ENCODE measurements at regions not wholly inside any gene's neighbourhood (a gene's known extent, or its start where the extent isn't known, plus 50 kb on each side); places are given as distances from the start of the nearest gene placed in this dataset.

GRCh38 chr10:108612485-108612884, 1310.8 kb downstream of the XPNPEP1 start:
- no peak overlapping the region for H4K91ac ChIP-seq (ENCODE audit: insufficient read depth, low read depth, low read length)
- H3K4ac ChIP-seq (ENCODE audit: low read depth, low read length): no peak overlapping the region
- ATAC-seq (ENCODE audit: low read depth) (no peak), DNase-seq (no peak)
- no peak overlapping the region for H3K9ac ChIP-seq (ENCODE audit: low read depth, low read length)
- no peak overlapping the region for H2BK15ac ChIP-seq (ENCODE audit: low read depth, low read length)
- H4K20me1 ChIP-seq (ENCODE audit: insufficient read depth, low read length): no peaks in the 10 kb centered on the region
- no TSS peak for BruUV-seq (replicated peaks)
- in situ Hi-C loops (cut with MboI; ENCODE audit: low sequenced_read_pairs): no loop called here
- no peak overlapping the region for H2BK20ac ChIP-seq (ENCODE audit: low read depth, low read length)
- H3K18ac ChIP-seq (ENCODE audit: low read depth, low read length): no peak overlapping the region
- TF ChIP-seq CTCF (conservative IDR thresholded peaks at IDR 0.05; ENCODE audit: low read depth, low read length): no peak
- TF ChIP-seq MXI1 (IDR thresholded peaks at IDR 0.05; ENCODE audit: borderline replicate concordance, low read depth, low read length): no peak
- no peak for TF ChIP-seq POLR2A (IDR thresholded peaks at IDR 0.05; ENCODE audit: low read depth, low read length)
- no peak for TF ChIP-seq RFX5 (IDR thresholded peaks at IDR 0.05; ENCODE audit: low read depth, low read length)
- TF ChIP-seq CEBPB (IDR thresholded peaks at IDR 0.05; ENCODE audit: low read depth, low read length): no peak
- TF ChIP-seq MAZ (IDR thresholded peaks at IDR 0.05; ENCODE audit: borderline replicate concordance, low read depth, low read length): no peak
- TF ChIP-seq MAFK (IDR thresholded peaks at IDR 0.05; ENCODE audit: low read depth, low read length): no peak
- TF ChIP-seq NFE2L2 (IDR thresholded peaks at IDR 0.05; ENCODE audit: low read depth, low read length): no peak
- TF ChIP-seq USF2 (IDR thresholded peaks at IDR 0.05; ENCODE audit: low read depth, low read length): no peak
- no peak for TF ChIP-seq SMC3 (IDR thresholded peaks at IDR 0.05; ENCODE audit: low read depth, low read length)
- H4K5ac ChIP-seq (ENCODE audit: low read depth, low read length): no peak overlapping the region
- no CpG with 5 or more reads among the region's 3 CpGs for WGBS, 2 experiments (ENCODE audit: extremely low coverage in 2 of 2, insufficient read length in 1 of 2)
- no peaks in the 10 kb centered on the region for H3K9me3 ChIP-seq (ENCODE audit: control insufficient read depth, insufficient read depth, low read length)
- H4K8ac ChIP-seq (ENCODE audit: low read depth in 2 of 2, low read length in 2 of 2): no peak overlapping the region
- H3K27me3 ChIP-seq (ENCODE audit: control insufficient read depth, insufficient read depth, low read length): no peaks in the 10 kb centered on the region
- intact Hi-C loops (cut with micrococcal nuclease): no loop called here
- no peaks in the 10 kb centered on the region for H3K9me1 ChIP-seq (ENCODE audit: insufficient read depth, low read length)
- H2BK5ac ChIP-seq (ENCODE audit: low read depth, low read length, poor library complexity, severe bottlenecking): no peak overlapping the region
- H3K4me1 ChIP-seq (ENCODE audit: control insufficient read depth, insufficient read depth, low read length): no peaks in the 10 kb centered on the region
- CTCF ChIA-PET: no interaction called here
- H2AK9ac ChIP-seq (replicated peaks; ENCODE audit: low read depth, low read length, poor library complexity): no peak overlapping the region
- no peak overlapping the region for H3K27ac ChIP-seq (ENCODE audit: insufficient read depth, low read length)
- H3K56ac ChIP-seq (ENCODE audit: extremely low read depth, insufficient read depth, low read length): no peak overlapping the region
- no peak overlapping the region for H2AFZ ChIP-seq (replicated peaks; ENCODE audit: low read length, poor library complexity)
- H2BK120ac ChIP-seq (ENCODE audit: low read depth, low read length): no peak overlapping the region
- H3K4me2 ChIP-seq (ENCODE audit: low read depth, low read length): no peak overlapping the region
- H3K23ac ChIP-seq (ENCODE audit: low read depth, low read length): no peak overlapping the region
- POLR2A ChIA-PET (ENCODE audit: unreplicated experiment): no interaction called here
- H3K36me3 ChIP-seq (ENCODE audit: control insufficient read depth, insufficient read depth, low read length): no peaks in the 10 kb centered on the region
- dilution Hi-C loops (cut with HindIII; ENCODE audit: low sequenced_read_pairs, unreplicated experiment): no loop called here
- H3K4me3 ChIP-seq (ENCODE audit: insufficient read depth, low read depth, low read length): no peak overlapping the region
- no peak overlapping the region for H2AK5ac ChIP-seq (ENCODE audit: low read depth, low read length)
- H3K79me1 ChIP-seq (ENCODE audit: low read depth in 1 of 2, low read length in 2 of 2): no peaks in the 10 kb centered on the region
- no peak overlapping the region for H3K14ac ChIP-seq (replicated peaks; ENCODE audit: low read depth, low read length)

Measured in IMR-90 (cell line).